ENCODE measurements at regions not wholly inside any gene's neighbourhood (a gene's known extent, or its start where the extent isn't known, plus 50 kb on each side); places are given as distances from the start of the nearest gene placed in this dataset.

- TF ChIP-seq TEAD4 (IDR thresholded peaks at IDR 0.05) (no peak), FOXM1 (IDR thresholded peaks at IDR 0.05; ENCODE audit: borderline replicate concordance, low read depth) (no peak), EGR1 (IDR thresholded peaks at IDR 0.05) (no peak), CEBPB (IDR thresholded peaks at IDR 0.05) (no peak), REST (IDR thresholded peaks at IDR 0.05; ENCODE audit: low read depth) (no peak), NFIC (IDR thresholded peaks at IDR 0.05) (no peak), RAD21 (IDR thresholded peaks at IDR 0.05; ENCODE audit: low read depth) (no peak), USF1 (IDR thresholded peaks at IDR 0.05) (no peak), ZBTB7A (IDR thresholded peaks at IDR 0.05; ENCODE audit: low read depth) (no peak), TCF12 (IDR thresholded peaks at IDR 0.05; ENCODE audit: low read depth) (no peak), YY1 (IDR thresholded peaks at IDR 0.05; ENCODE audit: low read depth) (no peak), CREB1 (IDR thresholded peaks at IDR 0.05; ENCODE audit: low read depth) (no peak), MAX (IDR thresholded peaks at IDR 0.05) (no peak), EP300 (IDR thresholded peaks at IDR 0.05; ENCODE audit: borderline replicate concordance) (no peak)
Observed at GRCh38 chr5:111676926-111677415, 80.0 kb downstream of the NREP start.

- TF ChIP-seq CREB1 (IDR thresholded peaks at IDR 0.05; ENCODE audit: low read depth) (no peak), TAF1 (IDR thresholded peaks at IDR 0.05; ENCODE audit: low read depth) (no peak), NFIC (IDR thresholded peaks at IDR 0.05) (no peak), RAD21 (IDR thresholded peaks at IDR 0.05; ENCODE audit: low read depth) (no peak), MAX (IDR thresholded peaks at IDR 0.05) (no peak), CEBPB (IDR thresholded peaks at IDR 0.05) (no peak), YY1 (IDR thresholded peaks at IDR 0.05; ENCODE audit: low read depth) (no peak), EGR1 (IDR thresholded peaks at IDR 0.05) (no peak), TEAD4 (IDR thresholded peaks at IDR 0.05) (no peak), TCF12 (IDR thresholded peaks at IDR 0.05; ENCODE audit: low read depth) (no peak), FOXM1 (IDR thresholded peaks at IDR 0.05; ENCODE audit: borderline replicate concordance, low read depth) (no peak), EP300 (IDR thresholded peaks at IDR 0.05; ENCODE audit: borderline replicate concordance) (no peak), REST (IDR thresholded peaks at IDR 0.05; ENCODE audit: low read depth) (no peak), USF1 (IDR thresholded peaks at IDR 0.05) (no peak), ZBTB7A (IDR thresholded peaks at IDR 0.05; ENCODE audit: low read depth) (no peak)
Observed at GRCh38 chr5:111676466-111676865, 80.5 kb downstream of the NREP start.

- TF ChIP-seq EGR1 (IDR thresholded peaks at IDR 0.05) (no peak), MAX (IDR thresholded peaks at IDR 0.05) (no peak), CEBPB (IDR thresholded peaks at IDR 0.05) (no peak), TAF1 (IDR thresholded peaks at IDR 0.05; ENCODE audit: low read depth) (no peak), YY1 (IDR thresholded peaks at IDR 0.05; ENCODE audit: low read depth) (no peak), NFIC (IDR thresholded peaks at IDR 0.05) (no peak), TEAD4 (IDR thresholded peaks at IDR 0.05) (no peak), FOXM1 (IDR thresholded peaks at IDR 0.05; ENCODE audit: borderline replicate concordance, low read depth) (no peak), RAD21 (IDR thresholded peaks at IDR 0.05; ENCODE audit: low read depth) (no peak)
Observed at GRCh38 chr5:111675201-111675934, 81.6 kb downstream of the NREP start.

GRCh38 chr5:111673891-111674626 lies 82.9 kb downstream of the NREP start:
- no peak for TF ChIP-seq ZBTB7A (IDR thresholded peaks at IDR 0.05; ENCODE audit: low read depth)
- TF ChIP-seq CEBPB (IDR thresholded peaks at IDR 0.05) = no peak
- TF ChIP-seq TAF1 (IDR thresholded peaks at IDR 0.05; ENCODE audit: low read depth) = no peak
- TF ChIP-seq YY1 (IDR thresholded peaks at IDR 0.05; ENCODE audit: low read depth) = no peak
- TF ChIP-seq MAX (IDR thresholded peaks at IDR 0.05) = no peak
- TF ChIP-seq REST (IDR thresholded peaks at IDR 0.05; ENCODE audit: low read depth) = no peak
- no peak for TF ChIP-seq TEAD4 (IDR thresholded peaks at IDR 0.05)
- TF ChIP-seq USF1 (IDR thresholded peaks at IDR 0.05) = no peak
- TF ChIP-seq FOXM1 (IDR thresholded peaks at IDR 0.05; ENCODE audit: borderline replicate concordance, low read depth) = no peak
- TF ChIP-seq RAD21 (IDR thresholded peaks at IDR 0.05; ENCODE audit: low read depth) = no peak
- TF ChIP-seq EP300 (IDR thresholded peaks at IDR 0.05; ENCODE audit: borderline replicate concordance) = no peak
- TF ChIP-seq CREB1 (IDR thresholded peaks at IDR 0.05; ENCODE audit: low read depth) = no peak
- TF ChIP-seq NFIC (IDR thresholded peaks at IDR 0.05) = no peak

Measured in Ishikawa (cell line).